T-cell (primary cell): ENCODE measurements at regions not wholly inside any gene's neighbourhood (a gene's known extent, or its start where the extent isn't known, plus 50 kb on each side); places are given as distances from the start of the nearest gene placed in this dataset.

Experiments used
- ATAC-seq, 4 experiments: fragments of 200-7000 bp in 3 of 4; fragments of 150-1000 bp in 1 of 4; cut with Tn5 transposase; replicated peaks in 1 of 4; 1 replicate in 3 of 4; 2 replicates in 1 of 4; pipeline ENCODE4 v1.10.0; 2021; ENCODE audit warnings: moderate library complexity in 3 of 4, mild to moderate bottlenecking in 2 of 4, moderate number of reproducible peaks in 1 of 4
- CTCF ChIA-PET, 2 donors: fragments of 300-600 bp; sonication (Branson Sonifier 250); formaldehyde crosslinking; loops; one replicate each; lab custom pipeline; 2022; ENCODE audit warnings: antibody characterized with exemption in 2 of 2; lab: Charles Lee
- POLR2A ChIA-PET, 2 donors: fragments of 300-600 bp; sonication (Branson Sonifier 250); formaldehyde crosslinking; loops; one replicate each; lab custom pipeline; 2022; ENCODE audit warnings: antibody characterized with exemption in 2 of 2; lab: Charles Lee
- DNase-seq, 35 experiments: peaks; one replicate each; pipeline versions ENCODE4 v3.0.0 to v3.0.0-alpha.2; 2013 to 2023
- H3K27ac ChIP-seq: one replicate; pipeline ENCODE4 v1.5.1; 2013; ENCODE audit warnings: low read length
- H3K27me3 ChIP-seq, 2 experiments: replicated peaks in 1 of 2; 1 replicate in 1 of 2; 2 replicates in 1 of 2; pipeline versions ENCODE4 v1.6.1 to v1.7.0; 2013; ENCODE audit warnings: low read length in 1 of 2, mixed read lengths in 1 of 2; ENCODE audit not compliant: control insufficient read depth in 2 of 2, insufficient read depth in 2 of 2; ENCODE audit errors: extremely low read depth in 1 of 2
- H3K36me3 ChIP-seq, 2 donors: 1 replicate in 1 of 2; 2 replicates in 1 of 2; pipeline versions ENCODE4 v1.6.1 to v1.7.0; 2013; ENCODE audit warnings: low read length in 1 of 2; ENCODE audit not compliant: control insufficient read depth in 2 of 2, insufficient read depth in 1 of 2; ENCODE audit errors: extremely low read depth in 1 of 2
- H3K4me1 ChIP-seq, 2 experiments: 1 replicate in 1 of 2; 2 replicates in 1 of 2; pipeline versions ENCODE4 v1.6.1 to v1.7.0; 2013; ENCODE audit warnings: low read length in 2 of 2, mixed read lengths in 1 of 2; ENCODE audit not compliant: insufficient read depth in 2 of 2, control insufficient read depth in 1 of 2; ENCODE audit errors: extremely low read depth in 1 of 2
- H3K4me3 ChIP-seq, 2 donors: 1 replicate in 1 of 2; 2 replicates in 1 of 2; pipeline versions ENCODE4 v1.5.1 to v1.7.0; 2013; ENCODE audit warnings: mild to moderate bottlenecking in 2 of 2, low read length in 1 of 2, moderate library complexity in 1 of 2; ENCODE audit not compliant: control insufficient read depth in 1 of 2; ENCODE audit errors: extremely low read depth in 1 of 2
- H3K9me3 ChIP-seq: 2 replicates; pipeline ENCODE4 v1.7.0; 2013
- H3K27ac Mint-ChIP-seq, 2 donors: one replicate each; pipeline ENCODE4 v1.8.0; 2020 to 2021; ENCODE audit warnings: mild to moderate bottlenecking in 2 of 2, mixed read lengths in 2 of 2
- H3K27me3 Mint-ChIP-seq, 2 donors: one replicate each; pipeline ENCODE4 v1.8.0; 2021 to 2022; ENCODE audit warnings: mixed read lengths in 2 of 2
- H3K36me3 Mint-ChIP-seq: one replicate; pipeline ENCODE4 v1.8.0; 2021; ENCODE audit warnings: mixed read lengths
- H3K4me1 Mint-ChIP-seq, 3 donors: one replicate each; pipeline ENCODE4 v1.8.0; 2020 to 2022; ENCODE audit warnings: mixed read lengths in 3 of 3, mild to moderate bottlenecking in 1 of 3
- H3K4me3 Mint-ChIP-seq, 3 donors: one replicate each; pipeline ENCODE4 v1.8.0; 2020 to 2022; ENCODE audit warnings: mild to moderate bottlenecking in 3 of 3, mixed read lengths in 3 of 3, moderate library complexity in 3 of 3
- H3K9me3 Mint-ChIP-seq, 3 donors: one replicate each; pipeline ENCODE4 v1.8.0; 2020 to 2022; ENCODE audit warnings: mixed read lengths in 3 of 3
- WGBS: methylation state at CpG from one replicate; pipeline ENCODE4 v1.1.5; 2013; ENCODE audit warnings: missing lambda C conversion rate; ENCODE audit not compliant: insufficient coverage; 5-methylcytosine and 5-hydroxymethylcytosine counted together

- H3K36me3 Mint-ChIP-seq: no peaks in the 10 kb centered on the region
- DNase-seq: no peak
- Histone ChIP-seq H3K27me3 (no peaks in the 10 kb centered on the region), H3K9me3 (no peaks in the 10 kb centered on the region), H3K4me1 (no peaks in the 10 kb centered on the region), H3K36me3 (no peaks in the 10 kb centered on the region), H3K4me3 (no peak overlapping the region), H3K27ac (no peak overlapping the region)
- ATAC-seq: no peak
- WGBS: 86% methylated on average over 1 of the region's 10 CpGs
- H3K4me1 Mint-ChIP-seq: no peaks in the 10 kb centered on the region
- H3K9me3 Mint-ChIP-seq: peaks cover 0 to 23% (median 16%) of the 10 kb centered on the region in 3 donors
- CTCF ChIA-PET: interaction anchor here in 1 of 2 donors (0.5 kb wide), 1 partner anchor 24 kb away, joined by 8 read pairs; no protein-coding TSS in a partner anchor
- H3K27me3 Mint-ChIP-seq: no peaks in the 10 kb centered on the region
- no peak overlapping the region for H3K4me3 Mint-ChIP-seq
- POLR2A ChIA-PET: no interaction called here
- no peak overlapping the region for H3K27ac Mint-ChIP-seq
Observed at GRCh38 chr18:28523758-28524475, 347.0 kb upstream of the CDH2 start.

GRCh38 chr18:28522236-28522635, 345.3 kb upstream of the CDH2 start:
- Histone ChIP-seq H3K27ac (no peak overlapping the region), H3K9me3 (no peaks in the 10 kb centered on the region), H3K27me3 (no peaks in the 10 kb centered on the region), H3K4me1 (no peaks in the 10 kb centered on the region), H3K36me3 (no peaks in the 10 kb centered on the region), H3K4me3 (no peak overlapping the region)
- DNase-seq (no peak), ATAC-seq (no peak)
- H3K4me1 Mint-ChIP-seq: no peaks in the 10 kb centered on the region
- no peak overlapping the region for H3K27ac Mint-ChIP-seq
- H3K27me3 Mint-ChIP-seq: no peaks in the 10 kb centered on the region
- H3K4me3 Mint-ChIP-seq: no peak overlapping the region
- WGBS: 100% methylated on average over 2 of the region's 4 CpGs
- peaks cover 3 to 19% (median 14%) of the 10 kb centered on the region in 3 donors for H3K9me3 Mint-ChIP-seq
- POLR2A ChIA-PET: no interaction called here
- CTCF ChIA-PET: no interaction called here
- no peaks in the 10 kb centered on the region for H3K36me3 Mint-ChIP-seq

GRCh38 chr18:28519997-28520396, 343.1 kb upstream of the CDH2 start:
- Histone ChIP-seq H3K4me1 (no peaks in the 10 kb centered on the region), H3K9me3 (no peaks in the 10 kb centered on the region), H3K27me3 (no peaks in the 10 kb centered on the region), H3K36me3 (no peaks in the 10 kb centered on the region), H3K4me3 (no peak overlapping the region), H3K27ac (no peak overlapping the region)
- 100% methylated on average over 1 of the region's 5 CpGs for WGBS
- peaks cover 5 to 20% (median 11%) of the 10 kb centered on the region in 3 donors for H3K9me3 Mint-ChIP-seq
- ChIA-PET POLR2A (no interaction called here), CTCF (no interaction called here)
- no peak for ATAC-seq
- H3K27ac Mint-ChIP-seq: no peak overlapping the region
- DNase-seq: no peak
- no peaks in the 10 kb centered on the region for H3K4me1 Mint-ChIP-seq
- no peak overlapping the region for H3K4me3 Mint-ChIP-seq
- no peaks in the 10 kb centered on the region for H3K27me3 Mint-ChIP-seq
- no peaks in the 10 kb centered on the region for H3K36me3 Mint-ChIP-seq

GRCh38 chr18:28514699-28515098, 337.8 kb upstream of the CDH2 start:
- Mint-ChIP-seq H3K9me3 (peaks cover 13 to 23% (median 16%) of the 10 kb centered on the region in 3 donors), H3K4me3 (no peak overlapping the region), H3K27me3 (no peaks in the 10 kb centered on the region), H3K27ac (no peak overlapping the region), H3K4me1 (no peaks in the 10 kb centered on the region), H3K36me3 (no peaks in the 10 kb centered on the region)
- no peak overlapping the region for H3K4me3 ChIP-seq
- DNase-seq (no peak), ATAC-seq (no peak)
- H3K36me3 ChIP-seq: no peaks in the 10 kb centered on the region
- no peaks in the 10 kb centered on the region for H3K9me3 ChIP-seq
- ChIA-PET CTCF (no interaction called here), POLR2A (no interaction called here)
- no peaks in the 10 kb centered on the region for H3K4me1 ChIP-seq
- no peak overlapping the region for H3K27ac ChIP-seq
- H3K27me3 ChIP-seq: no peaks in the 10 kb centered on the region
- 78% methylated on average over 6 of the region's 6 CpGs for WGBS

GRCh38 chr18:28512357-28512756, 335.4 kb upstream of the CDH2 start:
- Histone ChIP-seq H3K4me3 (no peak overlapping the region), H3K36me3 (no peaks in the 10 kb centered on the region), H3K27ac (no peak overlapping the region), H3K27me3 (no peaks in the 10 kb centered on the region), H3K4me1 (no peaks in the 10 kb centered on the region), H3K9me3 (no peaks in the 10 kb centered on the region)
- Mint-ChIP-seq H3K9me3 (peaks cover 10 to 18% (median 15%) of the 10 kb centered on the region in 3 donors), H3K27ac (no peak overlapping the region), H3K36me3 (no peaks in the 10 kb centered on the region), H3K4me3 (no peak overlapping the region), H3K4me1 (no peaks in the 10 kb centered on the region), H3K27me3 (no peaks in the 10 kb centered on the region)
- DNase-seq (no peak), ATAC-seq (no peak)
- WGBS: 62% methylated on average over 2 of the region's 2 CpGs
- POLR2A ChIA-PET: interaction anchor here in 1 of 2 donors (0.6 kb wide), 1 partner anchor 267 kb away, joined by 4 read pairs; no protein-coding TSS in a partner anchor
- CTCF ChIA-PET: no interaction called here

GRCh38 chr18:28511413-28511821, 334.5 kb upstream of the CDH2 start:
- Histone ChIP-seq H3K27ac (no peak overlapping the region), H3K36me3 (no peaks in the 10 kb centered on the region), H3K4me1 (no peaks in the 10 kb centered on the region), H3K4me3 (no peak overlapping the region), H3K9me3 (no peaks in the 10 kb centered on the region), H3K27me3 (no peaks in the 10 kb centered on the region)
- no peak for ATAC-seq
- POLR2A ChIA-PET: no interaction called here
- H3K27me3 Mint-ChIP-seq: no peaks in the 10 kb centered on the region
- WGBS: no CpG with 5 or more reads among the region's 2 CpGs
- peaks cover 10 to 21% (median 11%) of the 10 kb centered on the region in 3 donors for H3K9me3 Mint-ChIP-seq
- DNase-seq: no peak
- H3K36me3 Mint-ChIP-seq: no peaks in the 10 kb centered on the region
- CTCF ChIA-PET: no interaction called here
- H3K4me3 Mint-ChIP-seq: no peak overlapping the region
- no peak overlapping the region for H3K27ac Mint-ChIP-seq
- no peaks in the 10 kb centered on the region for H3K4me1 Mint-ChIP-seq
